ENCODE measurements at regions not wholly inside any gene's neighbourhood (a gene's known extent, or its start where the extent isn't known, plus 50 kb on each side); places are given as distances from the start of the nearest gene placed in this dataset.

DNA sequence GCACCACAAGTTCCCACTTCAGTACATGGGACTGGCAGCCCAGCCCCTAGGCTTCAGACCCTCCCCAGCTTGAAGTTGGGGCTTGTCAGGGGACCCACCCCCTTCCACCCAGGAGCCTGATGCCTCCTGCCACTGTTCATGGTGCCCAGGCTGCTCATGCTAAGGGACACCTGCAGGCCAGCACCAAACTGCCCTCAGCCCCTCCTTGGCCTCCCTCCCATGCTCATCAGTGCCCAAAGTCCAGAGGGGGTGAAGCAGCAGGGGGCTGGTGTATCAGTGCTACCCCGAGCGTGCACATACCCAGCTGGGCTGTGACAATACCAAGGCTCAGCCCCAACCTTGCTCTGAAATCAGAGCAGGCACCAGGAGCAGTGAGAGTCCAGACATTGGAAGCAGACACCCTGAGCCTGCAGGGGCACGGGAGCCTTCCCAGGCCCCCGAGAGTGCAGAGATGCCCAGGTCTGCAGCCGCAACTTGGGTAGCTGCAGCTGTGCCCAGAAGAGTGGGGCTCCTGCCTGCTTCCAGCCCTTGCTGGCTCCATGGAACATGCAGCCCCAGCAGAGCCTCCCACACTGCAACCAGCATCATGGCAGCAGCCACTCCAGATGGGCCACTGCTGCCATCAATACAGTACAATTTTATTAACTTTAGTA is 79.0 kb downstream of the MTERF1 start:
- TF ChIP-seq, protein P1, sequence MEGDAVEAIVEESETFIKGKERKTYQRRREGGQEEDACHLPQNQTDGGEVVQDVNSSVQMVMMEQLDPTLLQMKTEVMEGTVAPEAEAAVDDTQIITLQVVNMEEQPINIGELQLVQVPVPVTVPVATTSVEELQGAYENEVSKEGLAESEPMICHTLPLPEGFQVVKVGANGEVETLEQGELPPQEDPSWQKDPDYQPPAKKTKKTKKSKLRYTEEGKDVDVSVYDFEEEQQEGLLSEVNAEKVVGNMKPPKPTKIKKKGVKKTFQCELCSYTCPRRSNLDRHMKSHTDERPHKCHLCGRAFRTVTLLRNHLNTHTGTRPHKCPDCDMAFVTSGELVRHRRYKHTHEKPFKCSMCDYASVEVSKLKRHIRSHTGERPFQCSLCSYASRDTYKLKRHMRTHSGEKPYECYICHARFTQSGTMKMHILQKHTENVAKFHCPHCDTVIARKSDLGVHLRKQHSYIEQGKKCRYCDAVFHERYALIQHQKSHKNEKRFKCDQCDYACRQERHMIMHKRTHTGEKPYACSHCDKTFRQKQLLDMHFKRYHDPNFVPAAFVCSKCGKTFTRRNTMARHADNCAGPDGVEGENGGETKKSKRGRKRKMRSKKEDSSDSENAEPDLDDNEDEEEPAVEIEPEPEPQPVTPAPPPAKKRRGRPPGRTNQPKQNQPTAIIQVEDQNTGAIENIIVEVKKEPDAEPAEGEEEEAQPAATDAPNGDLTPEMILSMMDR (IDR thresholded peaks at IDR 0.05; ENCODE audit: borderline replicate concordance, insufficient read depth, low read depth, low read length): no peak
- H3K4me3 ChIP-seq (ENCODE audit: low read depth, low read length): no peak overlapping the region

DNA sequence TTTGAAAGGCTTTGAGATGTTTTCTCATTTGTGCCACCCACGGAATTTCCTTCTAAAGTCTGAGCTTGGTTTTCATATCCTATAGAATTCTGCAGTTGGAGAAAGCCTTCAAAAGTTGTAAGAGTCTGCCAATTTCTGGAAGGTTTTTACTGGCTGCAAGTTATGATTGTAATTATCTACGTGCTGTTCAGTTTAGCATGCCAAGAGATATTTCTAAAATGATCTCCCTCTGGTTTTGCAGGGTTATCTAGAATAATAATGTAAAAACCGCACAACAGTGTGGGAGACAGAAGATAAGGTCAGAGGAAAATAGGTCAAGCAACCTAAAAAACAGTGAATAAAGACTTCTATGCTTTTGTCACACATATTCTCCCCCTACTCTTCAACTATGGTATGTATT is 69.3 kb downstream of the MTERF1 start:
- TF ChIP-seq, protein P1 (IDR thresholded peaks at IDR 0.05; ENCODE audit: borderline replicate concordance, insufficient read depth, low read depth, low read length): no peak
- H3K4me3 ChIP-seq (ENCODE audit: low read depth, low read length): no peak overlapping the region

DNA sequence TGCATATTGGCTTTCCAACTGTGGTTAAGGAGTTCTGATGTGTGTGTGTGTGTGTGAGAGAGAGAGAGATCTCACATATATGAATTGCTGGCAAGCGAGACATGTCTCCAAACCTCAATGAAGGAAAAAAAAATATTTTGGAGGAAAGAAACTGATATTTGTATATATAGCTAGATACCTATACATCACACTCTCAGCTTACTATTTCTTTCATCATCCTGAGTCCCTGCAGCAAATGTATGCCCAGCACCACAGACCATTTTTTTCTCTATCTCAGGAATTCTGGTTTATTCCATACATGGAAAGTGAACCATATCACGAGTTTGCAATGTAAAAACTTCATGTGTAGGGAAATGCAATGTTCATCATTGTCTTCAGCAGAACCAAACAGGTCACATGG is 68.9 kb downstream of the MTERF1 start:
- TF ChIP-seq, protein P1 (IDR thresholded peaks at IDR 0.05; ENCODE audit: borderline replicate concordance, insufficient read depth, low read depth, low read length): no peak
- no peak overlapping the region for H3K4me3 ChIP-seq (ENCODE audit: low read depth, low read length)

DNA sequence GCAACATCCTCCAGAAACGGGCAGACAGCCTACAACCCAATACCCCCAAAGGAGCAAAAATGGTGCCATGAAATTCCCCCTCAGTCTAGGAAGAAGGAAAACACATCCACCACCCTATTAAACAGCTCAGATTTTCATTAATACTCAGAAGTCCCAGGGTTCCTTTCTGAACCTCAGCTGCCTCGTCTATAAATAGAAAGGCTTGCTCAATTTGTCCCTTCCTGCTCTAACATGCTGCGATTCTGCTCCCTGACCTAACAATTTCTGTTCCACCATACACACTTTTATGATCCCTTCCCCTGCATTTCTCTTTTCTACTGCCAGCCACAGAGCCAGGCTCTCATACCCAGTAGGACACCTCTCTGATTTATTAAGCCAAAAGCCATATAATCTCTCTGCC is 68.1 kb downstream of the MTERF1 start:
- H3K4me3 ChIP-seq (ENCODE audit: low read depth, low read length): no peak overlapping the region
- TF ChIP-seq, protein P1 (IDR thresholded peaks at IDR 0.05; ENCODE audit: borderline replicate concordance, insufficient read depth, low read depth, low read length): no peak

DNA sequence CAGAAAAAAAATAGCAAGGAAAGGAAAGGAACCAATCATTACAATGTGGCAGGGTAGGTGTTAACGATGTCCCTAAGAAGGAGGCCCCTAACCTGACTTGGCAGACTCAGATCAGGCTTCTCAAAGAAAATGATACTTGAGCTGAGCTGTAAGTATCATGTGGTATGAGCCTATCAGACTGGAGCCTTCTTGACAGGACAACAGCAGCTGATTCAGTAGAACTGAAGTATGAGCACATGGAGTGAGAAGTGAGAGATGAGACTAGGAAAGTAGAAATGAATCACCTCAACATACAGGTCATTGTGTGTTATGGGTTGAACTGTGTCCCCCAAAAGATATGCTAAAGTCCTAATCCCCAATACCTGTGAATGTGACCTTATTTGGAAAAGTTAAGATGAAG is 66.3 kb downstream of the MTERF1 start:
- TF ChIP-seq, protein P1 (IDR thresholded peaks at IDR 0.05; ENCODE audit: borderline replicate concordance, insufficient read depth, low read depth, low read length): no peak
- H3K4me3 ChIP-seq (ENCODE audit: low read depth, low read length): no peak overlapping the region
